GM23338 (cell line): ENCODE measurements at regions not wholly inside any gene's neighbourhood (a gene's known extent, or its start where the extent isn't known, plus 50 kb on each side); places are given as distances from the start of the nearest gene placed in this dataset.

Experiments used
- ATAC-seq: fragments of 200-7000 bp; cut with Tn5 transposase; 3 replicates; pipeline ENCODE4 v1.9.1; 2020
- DNase-seq: peaks from one replicate; pipeline ENCODE4 v3.0.0-alpha.2; 2015; ENCODE audit warnings: low spot score
- H2AFZ ChIP-seq: fragments of 200-600 bp; sonication (generic); 2 replicates; pipeline ENCODE4 v1.8.0; 2016; ENCODE audit warnings: antibody characterized with exemption, mild to moderate bottlenecking, moderate library complexity
- H3F3A ChIP-seq: fragments of 200-600 bp; sonication (generic); replicated peaks from 2 replicates; pipeline ENCODE4 v1.8.0; 2017; ENCODE audit warnings: antibody characterized with exemption, mixed run types, low read depth
- H3K27ac ChIP-seq: fragments of 200-600 bp; sonication (generic); 2 replicates; pipeline ENCODE4 v1.6.1; 2016; ENCODE audit warnings: low read depth
- H3K27me3 ChIP-seq: fragments of 200-600 bp; sonication (generic); 2 replicates; pipeline ENCODE4 v1.8.0; 2016; ENCODE audit warnings: mild to moderate bottlenecking, mixed run types, moderate library complexity; ENCODE audit not compliant: insufficient read depth
- H3K36me3 ChIP-seq: fragments of 200-600 bp; sonication (generic); 2 replicates; pipeline ENCODE4 v1.8.0; 2016; ENCODE audit warnings: mild to moderate bottlenecking; ENCODE audit not compliant: insufficient read depth
- H3K4me1 ChIP-seq: fragments of 200-600 bp; sonication (generic); 2 replicates; pipeline ENCODE4 v1.8.0; 2016; ENCODE audit warnings: mild to moderate bottlenecking, moderate library complexity; ENCODE audit not compliant: insufficient read depth
- H3K4me2 ChIP-seq: fragments of 200-600 bp; sonication (generic); 2 replicates; pipeline ENCODE4 v1.7.1; 2017; ENCODE audit warnings: mixed run types
- H3K4me3 ChIP-seq: fragments of 200-600 bp; sonication (generic); 2 replicates; pipeline ENCODE4 v1.6.1; 2016; ENCODE audit warnings: mixed run types
- H3K79me2 ChIP-seq: fragments of 200-600 bp; sonication (generic); replicated peaks from 2 replicates; pipeline ENCODE4 v1.8.0; 2017; ENCODE audit warnings: mild to moderate bottlenecking; ENCODE audit not compliant: insufficient read depth
- H3K9me2 ChIP-seq: fragments of 200-600 bp; sonication (generic); 2 replicates; pipeline ENCODE4 v1.8.0; 2017; ENCODE audit not compliant: insufficient read depth
- H4K20me1 ChIP-seq: fragments of 200-600 bp; sonication (generic); replicated peaks from 2 replicates; pipeline ENCODE4 v1.8.0; 2017; ENCODE audit warnings: mild to moderate bottlenecking; ENCODE audit not compliant: insufficient read depth
- H3K27ac Mint-ChIP-seq: 2 replicates; pipeline ENCODE4 v1.8.0; 2020; ENCODE audit warnings: inconsistent platforms, mild to moderate bottlenecking, moderate library complexity, mixed read lengths
- H3K27me3 Mint-ChIP-seq: 3 replicates; pipeline ENCODE4 v1.8.0; 2022; ENCODE audit warnings: low read depth, mild to moderate bottlenecking, moderate library complexity, mixed read lengths, inconsistent platforms; ENCODE audit not compliant: insufficient read depth, poor library complexity
- H3K36me3 Mint-ChIP-seq: 3 replicates; pipeline ENCODE4 v1.8.0; 2021; ENCODE audit warnings: low read depth, mild to moderate bottlenecking, inconsistent platforms, moderate library complexity, mixed read lengths
- H3K4me1 Mint-ChIP-seq: 3 replicates; pipeline ENCODE4 v1.8.0; 2020; ENCODE audit warnings: mild to moderate bottlenecking, inconsistent platforms, mixed read lengths
- H3K4me3 Mint-ChIP-seq: 3 replicates; pipeline ENCODE4 v1.8.0; 2021; ENCODE audit warnings: moderate library complexity, mild to moderate bottlenecking, inconsistent platforms, mixed read lengths
- H3K9me3 Mint-ChIP-seq: 3 replicates; pipeline ENCODE4 v1.8.0; 2020; ENCODE audit warnings: moderate library complexity, mild to moderate bottlenecking, inconsistent platforms, mixed read lengths
- CTCF ChIP-seq, 2 experiments: fragments of 200-600 bp in 1 of 2; sonication (generic) in 1 of 2; conservative IDR thresholded peaks; 2 replicates each; pipeline versions ENCODE4 v1.5.1 to v1.6.1; 2016 to 2017; ENCODE audit warnings: antibody characterized with exemption in 2 of 2, low read depth in 2 of 2, mild to moderate bottlenecking in 2 of 2, moderate library complexity in 1 of 2
- ETS1 ChIP-seq: IDR thresholded peaks from 2 replicates; pipeline ENCODE4 v1.6.1; 2016; ENCODE audit warnings: antibody characterized with exemption
- EZH2 ChIP-seq: fragments of 200-600 bp; sonication (generic); IDR thresholded peaks from one replicate; pipeline ENCODE4 v1.8.0; 2017; ENCODE audit warnings: antibody characterized with exemption, mild to moderate bottlenecking, low read depth; ENCODE audit not compliant: unreplicated experiment
- EZH2phosphoT487 ChIP-seq: fragments of 200-600 bp; sonication (generic); IDR thresholded peaks from one replicate; pipeline ENCODE4 v1.8.1; 2018; ENCODE audit warnings: antibody characterized with exemption; ENCODE audit not compliant: unreplicated experiment
- JUNB ChIP-seq: IDR thresholded peaks from one replicate; pipeline ENCODE4 v1.6.1; 2016; ENCODE audit warnings: antibody characterized with exemption; ENCODE audit not compliant: unreplicated experiment
- ZNF114 ChIP-seq: fragments of 250-450 bp; sonication (Bioruptor Pico); IDR thresholded peaks from 2 replicates; pipeline ENCODE4 v1.5.0; 2020; ENCODE audit warnings: mild to moderate bottlenecking, moderate library complexity
- ZNF331 ChIP-seq: fragments of 250-450 bp; sonication (Bioruptor Pico); IDR thresholded peaks from 2 replicates; pipeline ENCODE4 v1.5.0; 2020; ENCODE audit warnings: low read depth, mild to moderate bottlenecking, moderate library complexity
- TF ChIP-seq, protein P1 (sequence below): IDR thresholded peaks from one replicate; pipeline ENCODE4 v1.6.1; 2018; ENCODE audit warnings: antibody characterized with exemption; ENCODE audit not compliant: unreplicated experiment
- TF ChIP-seq, protein P2 (sequence below): fragments of 250-450 bp; sonication (Bioruptor Pico); IDR thresholded peaks from 2 replicates; pipeline ENCODE4 v1.5.0; 2020; ENCODE audit warnings: mild to moderate bottlenecking, moderate library complexity

GRCh38 chr15:31175484-31175883 lies 74.0 kb upstream of the TRPM1 start:
- peaks cover 1% of the 10 kb centered on the region; the same call in 2 of the 3 replicates for H3K9me3 Mint-ChIP-seq
- no peak for TF ChIP-seq ZNF114 (CRISPR knock-in tag)
- Histone ChIP-seq H3K27ac (no peak overlapping the region), H4K20me1 (no peaks in the 10 kb centered on the region), H3K4me2 (no peak overlapping the region), H3K79me2 (no peaks in the 10 kb centered on the region), H3K4me3 (no peak overlapping the region), H3F3A (no peaks in the 10 kb centered on the region), H3K36me3 (no peaks in the 10 kb centered on the region), H3K9me2 (no peaks in the 10 kb centered on the region), H3K4me1 (no peaks in the 10 kb centered on the region; the same call in 1 of the 2 replicates), H3K27me3 (no peaks in the 10 kb centered on the region), H2AFZ (no peak overlapping the region)
- DNase-seq (no peak), ATAC-seq (no peak)
- peaks cover 4% of the 10 kb centered on the region for H3K27me3 Mint-ChIP-seq
- no peaks in the 10 kb centered on the region; the same call in 2 of the 3 replicates for H3K36me3 Mint-ChIP-seq
- H3K27ac Mint-ChIP-seq = no peak overlapping the region
- H3K4me1 Mint-ChIP-seq = peaks cover 14% of the 10 kb centered on the region
- no peak overlapping the region for H3K4me3 Mint-ChIP-seq

- Mint-ChIP-seq H3K36me3 (no peaks in the 10 kb centered on the region; the same call in 2 of the 3 replicates), H3K27me3 (peaks cover 4% of the 10 kb centered on the region), H3K4me3 (no peak overlapping the region), H3K9me3 (peaks cover 5% of the 10 kb centered on the region; the same call in 2 of the 3 replicates), H3K27ac (peak overlapping the region; percentile 24; the same call in 1 of the 2 replicates), H3K4me1 (peaks cover 14% of the 10 kb centered on the region)
- DNase-seq (no peak), ATAC-seq (no peak)
- Histone ChIP-seq H3K27ac (no peak overlapping the region), H2AFZ (peak overlapping the region; percentile 91), H3K27me3 (no peaks in the 10 kb centered on the region), H3K79me2 (no peaks in the 10 kb centered on the region), H3K36me3 (0 out of 2 replicates have a peak, but pooled peaks cover 5% of the 10 kb centered on the region), H3K9me2 (no peaks in the 10 kb centered on the region), H3K4me3 (no peak overlapping the region), H3K4me1 (no peaks in the 10 kb centered on the region; the same call in 1 of the 2 replicates), H3F3A (no peaks in the 10 kb centered on the region), H3K4me2 (no peak overlapping the region), H4K20me1 (no peaks in the 10 kb centered on the region)
- TF ChIP-seq, protein P1, sequence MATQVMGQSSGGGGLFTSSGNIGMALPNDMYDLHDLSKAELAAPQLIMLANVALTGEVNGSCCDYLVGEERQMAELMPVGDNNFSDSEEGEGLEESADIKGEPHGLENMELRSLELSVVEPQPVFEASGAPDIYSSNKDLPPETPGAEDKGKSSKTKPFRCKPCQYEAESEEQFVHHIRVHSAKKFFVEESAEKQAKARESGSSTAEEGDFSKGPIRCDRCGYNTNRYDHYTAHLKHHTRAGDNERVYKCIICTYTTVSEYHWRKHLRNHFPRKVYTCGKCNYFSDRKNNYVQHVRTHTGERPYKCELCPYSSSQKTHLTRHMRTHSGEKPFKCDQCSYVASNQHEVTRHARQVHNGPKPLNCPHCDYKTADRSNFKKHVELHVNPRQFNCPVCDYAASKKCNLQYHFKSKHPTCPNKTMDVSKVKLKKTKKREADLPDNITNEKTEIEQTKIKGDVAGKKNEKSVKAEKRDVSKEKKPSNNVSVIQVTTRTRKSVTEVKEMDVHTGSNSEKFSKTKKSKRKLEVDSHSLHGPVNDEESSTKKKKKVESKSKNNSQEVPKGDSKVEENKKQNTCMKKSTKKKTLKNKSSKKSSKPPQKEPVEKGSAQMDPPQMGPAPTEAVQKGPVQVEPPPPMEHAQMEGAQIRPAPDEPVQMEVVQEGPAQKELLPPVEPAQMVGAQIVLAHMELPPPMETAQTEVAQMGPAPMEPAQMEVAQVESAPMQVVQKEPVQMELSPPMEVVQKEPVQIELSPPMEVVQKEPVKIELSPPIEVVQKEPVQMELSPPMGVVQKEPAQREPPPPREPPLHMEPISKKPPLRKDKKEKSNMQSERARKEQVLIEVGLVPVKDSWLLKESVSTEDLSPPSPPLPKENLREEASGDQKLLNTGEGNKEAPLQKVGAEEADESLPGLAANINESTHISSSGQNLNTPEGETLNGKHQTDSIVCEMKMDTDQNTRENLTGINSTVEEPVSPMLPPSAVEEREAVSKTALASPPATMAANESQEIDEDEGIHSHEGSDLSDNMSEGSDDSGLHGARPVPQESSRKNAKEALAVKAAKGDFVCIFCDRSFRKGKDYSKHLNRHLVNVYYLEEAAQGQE = no peak
- no peak for TF ChIP-seq ZNF331 (CRISPR knock-in tag)
- TF ChIP-seq CTCF (conservative IDR thresholded peaks at IDR 0.05; ENCODE audit: low read depth in 2 of 2) = no peak
- TF ChIP-seq, protein P2, sequence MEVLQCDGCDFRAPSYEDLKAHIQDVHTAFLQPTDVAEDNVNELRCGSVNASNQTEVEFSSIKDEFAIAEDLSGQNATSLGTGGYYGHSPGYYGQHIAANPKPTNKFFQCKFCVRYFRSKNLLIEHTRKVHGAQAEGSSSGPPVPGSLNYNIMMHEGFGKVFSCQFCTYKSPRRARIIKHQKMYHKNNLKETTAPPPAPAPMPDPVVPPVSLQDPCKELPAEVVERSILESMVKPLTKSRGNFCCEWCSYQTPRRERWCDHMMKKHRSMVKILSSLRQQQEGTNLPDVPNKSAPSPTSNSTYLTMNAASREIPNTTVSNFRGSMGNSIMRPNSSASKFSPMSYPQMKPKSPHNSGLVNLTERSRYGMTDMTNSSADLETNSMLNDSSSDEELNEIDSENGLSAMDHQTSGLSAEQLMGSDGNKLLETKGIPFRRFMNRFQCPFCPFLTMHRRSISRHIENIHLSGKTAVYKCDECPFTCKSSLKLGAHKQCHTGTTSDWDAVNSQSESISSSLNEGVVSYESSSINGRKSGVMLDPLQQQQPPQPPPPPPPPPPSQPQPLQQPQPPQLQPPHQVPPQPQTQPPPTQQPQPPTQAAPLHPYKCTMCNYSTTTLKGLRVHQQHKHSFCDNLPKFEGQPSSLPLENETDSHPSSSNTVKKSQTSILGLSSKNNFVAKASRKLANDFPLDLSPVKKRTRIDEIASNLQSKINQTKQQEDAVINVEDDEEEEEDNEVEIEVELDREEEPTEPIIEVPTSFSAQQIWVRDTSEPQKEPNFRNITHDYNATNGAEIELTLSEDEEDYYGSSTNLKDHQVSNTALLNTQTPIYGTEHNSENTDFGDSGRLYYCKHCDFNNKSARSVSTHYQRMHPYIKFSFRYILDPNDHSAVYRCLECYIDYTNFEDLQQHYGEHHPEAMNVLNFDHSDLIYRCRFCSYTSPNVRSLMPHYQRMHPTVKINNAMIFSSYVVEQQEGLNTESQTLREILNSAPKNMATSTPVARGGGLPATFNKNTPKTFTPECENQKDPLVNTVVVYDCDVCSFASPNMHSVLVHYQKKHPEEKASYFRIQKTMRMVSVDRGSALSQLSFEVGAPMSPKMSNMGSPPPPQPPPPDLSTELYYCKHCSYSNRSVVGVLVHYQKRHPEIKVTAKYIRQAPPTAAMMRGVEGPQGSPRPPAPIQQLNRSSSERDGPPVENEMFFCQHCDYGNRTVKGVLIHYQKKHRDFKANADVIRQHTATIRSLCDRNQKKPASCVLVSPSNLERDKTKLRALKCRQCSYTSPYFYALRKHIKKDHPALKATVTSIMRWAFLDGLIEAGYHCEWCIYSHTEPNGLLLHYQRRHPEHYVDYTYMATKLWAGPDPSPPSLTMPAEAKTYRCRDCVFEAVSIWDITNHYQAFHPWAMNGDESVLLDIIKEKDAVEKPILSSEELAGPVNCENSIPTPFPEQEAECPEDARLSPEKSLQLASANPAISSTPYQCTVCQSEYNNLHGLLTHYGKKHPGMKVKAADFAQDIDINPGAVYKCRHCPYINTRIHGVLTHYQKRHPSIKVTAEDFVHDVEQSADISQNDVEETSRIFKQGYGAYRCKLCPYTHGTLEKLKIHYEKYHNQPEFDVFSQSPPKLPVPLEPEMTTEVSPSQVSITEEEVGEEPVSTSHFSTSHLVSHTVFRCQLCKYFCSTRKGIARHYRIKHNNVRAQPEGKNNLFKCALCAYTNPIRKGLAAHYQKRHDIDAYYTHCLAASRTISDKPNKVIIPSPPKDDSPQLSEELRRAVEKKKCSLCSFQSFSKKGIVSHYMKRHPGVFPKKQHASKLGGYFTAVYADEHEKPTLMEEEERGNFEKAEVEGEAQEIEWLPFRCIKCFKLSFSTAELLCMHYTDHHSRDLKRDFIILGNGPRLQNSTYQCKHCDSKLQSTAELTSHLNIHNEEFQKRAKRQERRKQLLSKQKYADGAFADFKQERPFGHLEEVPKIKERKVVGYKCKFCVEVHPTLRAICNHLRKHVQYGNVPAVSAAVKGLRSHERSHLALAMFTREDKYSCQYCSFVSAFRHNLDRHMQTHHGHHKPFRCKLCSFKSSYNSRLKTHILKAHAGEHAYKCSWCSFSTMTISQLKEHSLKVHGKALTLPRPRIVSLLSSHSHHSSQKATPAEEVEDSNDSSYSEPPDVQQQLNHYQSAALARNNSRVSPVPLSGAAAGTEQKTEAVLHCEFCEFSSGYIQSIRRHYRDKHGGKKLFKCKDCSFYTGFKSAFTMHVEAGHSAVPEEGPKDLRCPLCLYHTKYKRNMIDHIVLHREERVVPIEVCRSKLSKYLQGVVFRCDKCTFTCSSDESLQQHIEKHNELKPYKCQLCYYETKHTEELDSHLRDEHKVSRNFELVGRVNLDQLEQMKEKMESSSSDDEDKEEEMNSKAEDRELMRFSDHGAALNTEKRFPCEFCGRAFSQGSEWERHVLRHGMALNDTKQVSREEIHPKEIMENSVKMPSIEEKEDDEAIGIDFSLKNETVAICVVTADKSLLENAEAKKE = no peak
- TF ChIP-seq JUNB = no peak
- TF ChIP-seq ETS1 = no peak
- no peak for TF ChIP-seq EZH2phosphoT487
- TF ChIP-seq EZH2 = no peak
These were observed 76.4 kb upstream of the TRPM1 start for GRCh38 chr15:31177951-31178350.
